K562 (cell line): ENCODE measurements at regions not wholly inside any gene's neighbourhood (a gene's known extent, or its start where the extent isn't known, plus 50 kb on each side); places are given as distances from the start of the nearest gene placed in this dataset.

ENCODE experiments used
- BCOR ChIP-seq: fragments of 450-650 bp; IDR thresholded peaks from 2 replicates; pipeline ENCODE4 v1.6.1; 2016
- DDX20 ChIP-seq: fragments of 450-650 bp; IDR thresholded peaks from 2 replicates; pipeline ENCODE4 v1.6.1; 2016; ENCODE audit warnings: missing genetic modification characterization, low read depth, mild to moderate bottlenecking, missing compliant biosample characterization, moderate library complexity
- DIDO1 ChIP-seq: fragments of 450-650 bp; IDR thresholded peaks from 2 replicates; pipeline ENCODE4 v1.6.1; 2016; ENCODE audit warnings: low read depth, missing biosample characterization, missing genetic modification characterization
- MECOM ChIP-seq: fragments of 250-450 bp; sonication (Bioruptor Pico); IDR thresholded peaks from 2 replicates; pipeline ENCODE4 v1.8.0; 2022; ENCODE audit warnings: inconsistent platforms
- NFE2L1 ChIP-seq: fragments of 450-650 bp; IDR thresholded peaks from 2 replicates; pipeline ENCODE4 v1.6.1; 2016; ENCODE audit warnings: missing genetic modification characterization, low read depth, mild to moderate bottlenecking, missing compliant biosample characterization, moderate library complexity, borderline replicate concordance
- POLR2G ChIP-seq: fragments of 200-400 bp; formaldehyde crosslinking; IDR thresholded peaks from 2 replicates; pipeline ENCODE4 v1.6.1; 2017; ENCODE audit warnings: low read depth, mild to moderate bottlenecking, antibody characterized with exemption, low read length, moderate library complexity
- POLR2H ChIP-seq: IDR thresholded peaks from 2 replicates; pipeline ENCODE4 v1.6.1; 2016; ENCODE audit warnings: missing genetic modification characterization, low read depth, mild to moderate bottlenecking, control low read depth, missing compliant biosample characterization, moderate library complexity
- POLR3G ChIP-seq: IDR thresholded peaks from 2 replicates; pipeline ENCODE4 v1.6.1; 2011; ENCODE audit not compliant: insufficient read length, insufficient replicate concordance; ENCODE audit errors: extremely low read depth
- PPARD ChIP-seq: fragments of 250-450 bp; sonication (Bioruptor Pico); IDR thresholded peaks from 2 replicates; pipeline ENCODE4 v1.8.0; 2022; ENCODE audit warnings: inconsistent platforms, mild to moderate bottlenecking, moderate library complexity
- SMAD1 ChIP-seq: fragments of 150-350 bp; IDR thresholded peaks from 2 replicates; pipeline ENCODE4 v1.6.1; 2014; ENCODE audit warnings: low read length, low read depth; ENCODE audit not compliant: partially characterized antibody
- SMAD3 ChIP-seq: fragments of 450-650 bp; formaldehyde crosslinking; conservative IDR thresholded peaks from 2 replicates; pipeline ENCODE4 v1.4.0; 2020; ENCODE audit warnings: mild to moderate bottlenecking
- ZNF184 ChIP-seq: sonication (generic); formaldehyde crosslinking; IDR thresholded peaks from 2 replicates; pipeline ENCODE4 v1.5.0; 2020; ENCODE audit warnings: missing genetic modification reagents
- ZNF197 ChIP-seq: fragments of 200-800 bp; sonication (Bioruptor generic); IDR thresholded peaks from 2 replicates; pipeline ENCODE4 v1.6.1; 2016; ENCODE audit warnings: low read depth, missing genetic modification characterization, missing compliant biosample characterization
- ZNF239 ChIP-seq: fragments of 250-450 bp; sonication (Bioruptor Pico); IDR thresholded peaks from 2 replicates; pipeline ENCODE4 v1.4.0; 2020; ENCODE audit warnings: mild to moderate bottlenecking
- ZNF431 ChIP-seq: sonication (generic); formaldehyde crosslinking; IDR thresholded peaks from 2 replicates; pipeline ENCODE4 v1.8.0; 2022; ENCODE audit warnings: mild to moderate bottlenecking, missing genetic modification reagents
- ZNF778 ChIP-seq: fragments of 450-650 bp; formaldehyde crosslinking; IDR thresholded peaks from 2 replicates; pipeline ENCODE4 v1.4.0; 2020; ENCODE audit warnings: mild to moderate bottlenecking, moderate library complexity
- ZNF79 ChIP-seq: fragments of 250-450 bp; sonication (Bioruptor Pico); IDR thresholded peaks from 2 replicates; pipeline ENCODE4 v1.4.0; 2020; ENCODE audit warnings: low read depth, mild to moderate bottlenecking, moderate library complexity
- TF ChIP-seq, protein P1 (sequence below): sonication (generic); formaldehyde crosslinking; IDR thresholded peaks from 2 replicates; pipeline ENCODE4 v1.8.1; 2023; ENCODE audit warnings: mild to moderate bottlenecking, missing genetic modification reagents
- TF ChIP-seq, protein P2 (sequence below): sonication (generic); formaldehyde crosslinking; IDR thresholded peaks from 2 replicates; pipeline ENCODE4 v1.8.0; 2023; ENCODE audit warnings: mild to moderate bottlenecking, missing genetic modification reagents
- TF ChIP-seq, protein P3 (sequence below): fragments of 450-650 bp; formaldehyde crosslinking; IDR thresholded peaks from 2 replicates; pipeline ENCODE4 v1.4.0; 2020; ENCODE audit warnings: mild to moderate bottlenecking, moderate library complexity

DNA sequence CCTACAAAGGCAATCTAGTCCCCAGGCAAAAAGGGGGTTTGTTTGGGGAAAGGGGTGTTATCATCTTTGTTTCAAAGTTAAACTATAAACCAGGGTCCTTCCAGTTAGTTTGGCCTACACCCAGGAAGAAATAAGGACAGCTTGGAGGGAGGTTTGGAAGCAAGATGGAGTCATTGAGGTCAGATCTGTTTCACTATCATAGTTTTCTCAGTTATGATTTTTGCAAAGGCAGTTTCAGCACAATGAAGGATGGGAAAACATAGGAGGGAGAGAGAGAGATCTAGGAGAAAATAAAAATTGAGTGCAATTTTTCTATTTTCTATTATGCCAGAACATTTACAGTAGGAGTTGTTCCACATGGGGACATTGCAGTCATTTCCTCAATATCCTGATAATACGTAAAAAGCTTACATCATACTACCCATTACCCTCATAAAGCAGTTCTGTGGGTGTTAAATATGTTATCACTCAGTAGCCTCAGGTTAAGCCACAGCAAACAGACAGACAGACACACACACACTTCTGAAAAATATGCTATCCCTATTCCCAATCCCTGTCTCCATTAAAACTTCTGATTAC, 401.3 kb upstream of the FAT3 start (continued):
- TF ChIP-seq ZNF79, result peak; percentile 60; the same call in 1 of the 2 replicates
- TF ChIP-seq SMAD1, result no peak
- TF ChIP-seq ZNF197, result 0 out of 2 replicates have a peak, but pooled peaks have one; percentile 41
- TF ChIP-seq, protein P1, sequence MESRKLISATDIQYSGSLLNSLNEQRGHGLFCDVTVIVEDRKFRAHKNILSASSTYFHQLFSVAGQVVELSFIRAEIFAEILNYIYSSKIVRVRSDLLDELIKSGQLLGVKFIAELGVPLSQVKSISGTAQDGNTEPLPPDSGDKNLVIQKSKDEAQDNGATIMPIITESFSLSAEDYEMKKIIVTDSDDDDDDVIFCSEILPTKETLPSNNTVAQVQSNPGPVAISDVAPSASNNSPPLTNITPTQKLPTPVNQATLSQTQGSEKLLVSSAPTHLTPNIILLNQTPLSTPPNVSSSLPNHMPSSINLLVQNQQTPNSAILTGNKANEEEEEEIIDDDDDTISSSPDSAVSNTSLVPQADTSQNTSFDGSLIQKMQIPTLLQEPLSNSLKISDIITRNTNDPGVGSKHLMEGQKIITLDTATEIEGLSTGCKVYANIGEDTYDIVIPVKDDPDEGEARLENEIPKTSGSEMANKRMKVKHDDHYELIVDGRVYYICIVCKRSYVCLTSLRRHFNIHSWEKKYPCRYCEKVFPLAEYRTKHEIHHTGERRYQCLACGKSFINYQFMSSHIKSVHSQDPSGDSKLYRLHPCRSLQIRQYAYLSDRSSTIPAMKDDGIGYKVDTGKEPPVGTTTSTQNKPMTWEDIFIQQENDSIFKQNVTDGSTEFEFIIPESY, result no peak
- TF ChIP-seq SMAD3 (CRISPR knock-in tag), result peak; percentile 77; the same call in 1 of the 2 replicates
- TF ChIP-seq PPARD, result no peak
- TF ChIP-seq ZNF778, result no peak
- TF ChIP-seq NFE2L1, result peak; percentile 5; the same call in 1 of the 2 replicates
- no peak for TF ChIP-seq POLR2G
- TF ChIP-seq ZNF184 (CRISPR knock-in tag), result no peak
- no peak for TF ChIP-seq POLR3G
- 0 out of 2 replicates have a peak, but pooled peaks have one; percentile 14 for TF ChIP-seq DIDO1 (tag)
- no peak for TF ChIP-seq BCOR
- TF ChIP-seq ZNF239, result peak; percentile 55
- TF ChIP-seq, protein P2, sequence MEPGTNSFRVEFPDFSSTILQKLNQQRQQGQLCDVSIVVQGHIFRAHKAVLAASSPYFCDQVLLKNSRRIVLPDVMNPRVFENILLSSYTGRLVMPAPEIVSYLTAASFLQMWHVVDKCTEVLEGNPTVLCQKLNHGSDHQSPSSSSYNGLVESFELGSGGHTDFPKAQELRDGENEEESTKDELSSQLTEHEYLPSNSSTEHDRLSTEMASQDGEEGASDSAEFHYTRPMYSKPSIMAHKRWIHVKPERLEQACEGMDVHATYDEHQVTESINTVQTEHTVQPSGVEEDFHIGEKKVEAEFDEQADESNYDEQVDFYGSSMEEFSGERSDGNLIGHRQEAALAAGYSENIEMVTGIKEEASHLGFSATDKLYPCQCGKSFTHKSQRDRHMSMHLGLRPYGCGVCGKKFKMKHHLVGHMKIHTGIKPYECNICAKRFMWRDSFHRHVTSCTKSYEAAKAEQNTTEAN (CRISPR knock-in tag), result no peak
- TF ChIP-seq POLR2H (tag), result peak; percentile 48; the same call in 1 of the 2 replicates
- TF ChIP-seq MECOM (CRISPR knock-in tag), result 0 out of 2 replicates have a peak, but pooled peaks have one; percentile 24
- TF ChIP-seq, protein P3, sequence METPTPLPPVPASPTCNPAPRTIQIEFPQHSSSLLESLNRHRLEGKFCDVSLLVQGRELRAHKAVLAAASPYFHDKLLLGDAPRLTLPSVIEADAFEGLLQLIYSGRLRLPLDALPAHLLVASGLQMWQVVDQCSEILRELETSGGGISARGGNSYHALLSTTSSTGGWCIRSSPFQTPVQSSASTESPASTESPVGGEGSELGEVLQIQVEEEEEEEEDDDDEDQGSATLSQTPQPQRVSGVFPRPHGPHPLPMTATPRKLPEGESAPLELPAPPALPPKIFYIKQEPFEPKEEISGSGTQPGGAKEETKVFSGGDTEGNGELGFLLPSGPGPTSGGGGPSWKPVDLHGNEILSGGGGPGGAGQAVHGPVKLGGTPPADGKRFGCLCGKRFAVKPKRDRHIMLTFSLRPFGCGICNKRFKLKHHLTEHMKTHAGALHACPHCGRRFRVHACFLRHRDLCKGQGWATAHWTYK (CRISPR knock-in tag), result peak; percentile 65; the same call in 1 of the 2 replicates
- TF ChIP-seq DDX20 (tag), result peak; percentile 82
- no peak for TF ChIP-seq ZNF431 (CRISPR knock-in tag)
